ENCODE measurements at regions not wholly inside any gene's neighbourhood (a gene's known extent, or its start where the extent isn't known, plus 50 kb on each side); places are given as distances from the start of the nearest gene placed in this dataset.

GRCh38 chr5:60521376-60522291 is 178.3 kb downstream of the DEPDC1B start:
- Histone ChIP-seq H3K36me3 (no peaks in the 10 kb centered on the region), H3K27ac (no peak overlapping the region), H3K9me3 (no peaks in the 10 kb centered on the region), H3K4me3 (no peak overlapping the region), H3K27me3 (no peaks in the 10 kb centered on the region), H3K4me1 (no peaks in the 10 kb centered on the region)
- intact Hi-C loops (cut with DNase I): no loop called here
- no peak for TF ChIP-seq POLR2A (IDR thresholded peaks at IDR 0.05)
- DNase-seq (ENCODE audit: extremely low spot score in 2 of 2): no peak

- intact Hi-C loops (cut with DNase I): no loop called here
- Histone ChIP-seq H3K9me3 (no peaks in the 10 kb centered on the region), H3K4me3 (no peak overlapping the region), H3K27ac (no peak overlapping the region), H3K4me1 (no peaks in the 10 kb centered on the region), H3K36me3 (no peaks in the 10 kb centered on the region), H3K27me3 (no peaks in the 10 kb centered on the region)
- no peak for TF ChIP-seq POLR2A (IDR thresholded peaks at IDR 0.05)
- no peak for TF ChIP-seq POLR2AphosphoS5 (IDR thresholded peaks at IDR 0.05; ENCODE audit: insufficient read depth in 1 of 2, low read depth in 1 of 2)
- TF ChIP-seq CTCF (IDR thresholded peaks at IDR 0.05): no peak
- no peak for DNase-seq (ENCODE audit: extremely low spot score in 2 of 2)
These were observed 179.3 kb downstream of the DEPDC1B start for GRCh38 chr5:60520451-60521227.

GRCh38 chr5:60519372-60519771 is 180.6 kb downstream of the DEPDC1B start:
- DNase-seq (ENCODE audit: extremely low spot score in 2 of 2): no peak
- Histone ChIP-seq H3K4me1 (no peaks in the 10 kb centered on the region), H3K9me3 (no peaks in the 10 kb centered on the region), H3K27me3 (no peaks in the 10 kb centered on the region), H3K27ac (no peak overlapping the region), H3K4me3 (no peak overlapping the region), H3K36me3 (no peaks in the 10 kb centered on the region)
- TF ChIP-seq CTCF (IDR thresholded peaks at IDR 0.05): no peak
- peak in 1 of 2 donors; percentile 66 for TF ChIP-seq POLR2AphosphoS5 (IDR thresholded peaks at IDR 0.05; ENCODE audit: insufficient read depth in 1 of 2, low read depth in 1 of 2)
- TF ChIP-seq POLR2A (IDR thresholded peaks at IDR 0.05): no peak
- intact Hi-C loops (cut with DNase I): no loop called here

GRCh38 chr5:60517850-60518249 is 182.1 kb downstream of the DEPDC1B start:
- no peak overlapping the region for H3K4me3 ChIP-seq
- no peaks in the 10 kb centered on the region for H3K4me1 ChIP-seq
- H3K27me3 ChIP-seq: no peaks in the 10 kb centered on the region
- TF ChIP-seq CTCF (IDR thresholded peaks at IDR 0.05): no peak
- TF ChIP-seq POLR2A (IDR thresholded peaks at IDR 0.05): no peak
- TF ChIP-seq POLR2AphosphoS5 (IDR thresholded peaks at IDR 0.05; ENCODE audit: insufficient read depth in 1 of 2, low read depth in 1 of 2): no peak
- intact Hi-C loops (cut with DNase I): no loop called here
- H3K27ac ChIP-seq: peak overlapping the region; percentile 37
- H3K36me3 ChIP-seq: no peaks in the 10 kb centered on the region
- no peaks in the 10 kb centered on the region for H3K9me3 ChIP-seq
- DNase-seq (ENCODE audit: extremely low spot score in 2 of 2): no peak

- no peak overlapping the region for H3K4me3 ChIP-seq
- TF ChIP-seq POLR2AphosphoS5 (IDR thresholded peaks at IDR 0.05; ENCODE audit: insufficient read depth in 1 of 2, low read depth in 1 of 2) (no peak), POLR2A (IDR thresholded peaks at IDR 0.05) (no peak), CTCF (IDR thresholded peaks at IDR 0.05) (no peak)
- DNase-seq (ENCODE audit: extremely low spot score in 2 of 2): no peak
- no peak overlapping the region for H3K27ac ChIP-seq
- H3K4me1 ChIP-seq: no peaks in the 10 kb centered on the region
- H3K9me3 ChIP-seq: no peaks in the 10 kb centered on the region
- intact Hi-C loops (cut with DNase I): no loop called here
- no peaks in the 10 kb centered on the region for H3K27me3 ChIP-seq
- H3K36me3 ChIP-seq: no peaks in the 10 kb centered on the region
These were observed 182.8 kb downstream of the DEPDC1B start for GRCh38 chr5:60517094-60517694.
